GM23338 (cell line): ENCODE measurements at regions not wholly inside any gene's neighbourhood (a gene's known extent, or its start where the extent isn't known, plus 50 kb on each side); places are given as distances from the start of the nearest gene placed in this dataset.

Experiments
- ATAC-seq: fragments of 200-7000 bp; cut with Tn5 transposase; 3 replicates; pipeline ENCODE4 v1.9.1; 2020
- DNase-seq: peaks from one replicate; pipeline ENCODE4 v3.0.0-alpha.2; 2015; ENCODE audit warnings: low spot score
- H2AFZ ChIP-seq: fragments of 200-600 bp; sonication (generic); 2 replicates; pipeline ENCODE4 v1.8.0; 2016; ENCODE audit warnings: antibody characterized with exemption, mild to moderate bottlenecking, moderate library complexity
- H3F3A ChIP-seq: fragments of 200-600 bp; sonication (generic); replicated peaks from 2 replicates; pipeline ENCODE4 v1.8.0; 2017; ENCODE audit warnings: antibody characterized with exemption, mixed run types, low read depth
- H3K27ac ChIP-seq: fragments of 200-600 bp; sonication (generic); 2 replicates; pipeline ENCODE4 v1.6.1; 2016; ENCODE audit warnings: low read depth
- H3K27me3 ChIP-seq: fragments of 200-600 bp; sonication (generic); 2 replicates; pipeline ENCODE4 v1.8.0; 2016; ENCODE audit warnings: mild to moderate bottlenecking, mixed run types, moderate library complexity; ENCODE audit not compliant: insufficient read depth
- H3K36me3 ChIP-seq: fragments of 200-600 bp; sonication (generic); 2 replicates; pipeline ENCODE4 v1.8.0; 2016; ENCODE audit warnings: mild to moderate bottlenecking; ENCODE audit not compliant: insufficient read depth
- H3K4me1 ChIP-seq: fragments of 200-600 bp; sonication (generic); 2 replicates; pipeline ENCODE4 v1.8.0; 2016; ENCODE audit warnings: mild to moderate bottlenecking, moderate library complexity; ENCODE audit not compliant: insufficient read depth
- H3K4me2 ChIP-seq: fragments of 200-600 bp; sonication (generic); 2 replicates; pipeline ENCODE4 v1.7.1; 2017; ENCODE audit warnings: mixed run types
- H3K4me3 ChIP-seq: fragments of 200-600 bp; sonication (generic); 2 replicates; pipeline ENCODE4 v1.6.1; 2016; ENCODE audit warnings: mixed run types
- H3K79me2 ChIP-seq: fragments of 200-600 bp; sonication (generic); replicated peaks from 2 replicates; pipeline ENCODE4 v1.8.0; 2017; ENCODE audit warnings: mild to moderate bottlenecking; ENCODE audit not compliant: insufficient read depth
- H3K9me2 ChIP-seq: fragments of 200-600 bp; sonication (generic); 2 replicates; pipeline ENCODE4 v1.8.0; 2017; ENCODE audit not compliant: insufficient read depth
- H4K20me1 ChIP-seq: fragments of 200-600 bp; sonication (generic); replicated peaks from 2 replicates; pipeline ENCODE4 v1.8.0; 2017; ENCODE audit warnings: mild to moderate bottlenecking; ENCODE audit not compliant: insufficient read depth
- H3K27ac Mint-ChIP-seq: 2 replicates; pipeline ENCODE4 v1.8.0; 2020; ENCODE audit warnings: inconsistent platforms, mild to moderate bottlenecking, moderate library complexity, mixed read lengths
- H3K27me3 Mint-ChIP-seq: 3 replicates; pipeline ENCODE4 v1.8.0; 2022; ENCODE audit warnings: low read depth, mild to moderate bottlenecking, moderate library complexity, mixed read lengths, inconsistent platforms; ENCODE audit not compliant: insufficient read depth, poor library complexity
- H3K36me3 Mint-ChIP-seq: 3 replicates; pipeline ENCODE4 v1.8.0; 2021; ENCODE audit warnings: low read depth, mild to moderate bottlenecking, inconsistent platforms, moderate library complexity, mixed read lengths
- H3K4me1 Mint-ChIP-seq: 3 replicates; pipeline ENCODE4 v1.8.0; 2020; ENCODE audit warnings: mild to moderate bottlenecking, inconsistent platforms, mixed read lengths
- H3K4me3 Mint-ChIP-seq: 3 replicates; pipeline ENCODE4 v1.8.0; 2021; ENCODE audit warnings: moderate library complexity, mild to moderate bottlenecking, inconsistent platforms, mixed read lengths
- H3K9me3 Mint-ChIP-seq: 3 replicates; pipeline ENCODE4 v1.8.0; 2020; ENCODE audit warnings: moderate library complexity, mild to moderate bottlenecking, inconsistent platforms, mixed read lengths
- CREB1 ChIP-seq: fragments of 250-450 bp; sonication (Bioruptor Pico); IDR thresholded peaks from 2 replicates; pipeline ENCODE4 v1.5.0; 2020; ENCODE audit warnings: low read depth, mild to moderate bottlenecking, moderate library complexity
- CTCF ChIP-seq, 2 experiments: fragments of 200-600 bp in 1 of 2; sonication (generic) in 1 of 2; conservative IDR thresholded peaks; 2 replicates each; pipeline versions ENCODE4 v1.5.1 to v1.6.1; 2016 to 2017; ENCODE audit warnings: antibody characterized with exemption in 2 of 2, low read depth in 2 of 2, mild to moderate bottlenecking in 2 of 2, moderate library complexity in 1 of 2
- ETS1 ChIP-seq: IDR thresholded peaks from 2 replicates; pipeline ENCODE4 v1.6.1; 2016; ENCODE audit warnings: antibody characterized with exemption
- EZH2 ChIP-seq: fragments of 200-600 bp; sonication (generic); IDR thresholded peaks from one replicate; pipeline ENCODE4 v1.8.0; 2017; ENCODE audit warnings: antibody characterized with exemption, mild to moderate bottlenecking, low read depth; ENCODE audit not compliant: unreplicated experiment
- JUNB ChIP-seq: IDR thresholded peaks from one replicate; pipeline ENCODE4 v1.6.1; 2016; ENCODE audit warnings: antibody characterized with exemption; ENCODE audit not compliant: unreplicated experiment
- POLR2AphosphoS5 ChIP-seq: IDR thresholded peaks from 2 replicates; pipeline ENCODE4 v1.6.1; 2016; ENCODE audit warnings: antibody characterized with exemption, low read depth
- REST ChIP-seq: IDR thresholded peaks from one replicate; pipeline ENCODE4 v1.6.1; 2018; ENCODE audit warnings: antibody characterized with exemption; ENCODE audit not compliant: unreplicated experiment
- STAT1 ChIP-seq: IDR thresholded peaks from one replicate; pipeline ENCODE4 v1.6.1; 2016; ENCODE audit warnings: antibody characterized with exemption; ENCODE audit not compliant: unreplicated experiment
- ZNF114 ChIP-seq: fragments of 250-450 bp; sonication (Bioruptor Pico); IDR thresholded peaks from 2 replicates; pipeline ENCODE4 v1.5.0; 2020; ENCODE audit warnings: mild to moderate bottlenecking, moderate library complexity
- ZNF462 ChIP-seq: fragments of 250-450 bp; sonication (Bioruptor Pico); IDR thresholded peaks from 2 replicates; pipeline ENCODE4 v1.5.0; 2020; ENCODE audit warnings: mild to moderate bottlenecking, moderate library complexity

- H3K4me3 Mint-ChIP-seq = no peak overlapping the region
- peaks cover 28% of the 10 kb centered on the region for H4K20me1 ChIP-seq
- no peak for ATAC-seq
These were observed 142.4 kb downstream of the C9orf152 start for GRCh38 chr9:110065532-110065931.

More at GRCh38 chr9:110065532-110065931, 142.4 kb downstream of the C9orf152 start:
- no peaks in the 10 kb centered on the region for H3K36me3 ChIP-seq
- Mint-ChIP-seq H3K27ac (no peak overlapping the region), H3K9me3 (no peaks in the 10 kb centered on the region), H3K4me1 (peaks cover 25% of the 10 kb centered on the region), H3K27me3 (peaks cover 4% of the 10 kb centered on the region), H3K36me3 (peaks cover 26% of the 10 kb centered on the region)
- DNase-seq = no peak
- no peaks in the 10 kb centered on the region for H3K9me2 ChIP-seq
- no peaks in the 10 kb centered on the region for H3K27me3 ChIP-seq
- H3K4me3 ChIP-seq = no peak overlapping the region
- H3K4me2 ChIP-seq = no peak overlapping the region
- H3K4me1 ChIP-seq = peaks cover 17% of the 10 kb centered on the region
- no peak overlapping the region for H2AFZ ChIP-seq
- peaks cover 100% of the 10 kb centered on the region for H3K79me2 ChIP-seq
- TF ChIP-seq REST (no peak), CREB1 (CRISPR knock-in tag) (no peak), POLR2AphosphoS5 (no peak), EZH2 (no peak), ZNF114 (CRISPR knock-in tag) (no peak), ETS1 (no peak), STAT1 (no peak), JUNB (no peak), CTCF (conservative IDR thresholded peaks at IDR 0.05; ENCODE audit: low read depth in 2 of 2) (no peak), ZNF462 (CRISPR knock-in tag) (no peak)
- no peak overlapping the region for H3K27ac ChIP-seq
- no peaks in the 10 kb centered on the region for H3F3A ChIP-seq
